HEK293T (cell line): ENCODE measurements at regions not wholly inside any gene's neighbourhood (a gene's known extent, or its start where the extent isn't known, plus 50 kb on each side); places are given as distances from the start of the nearest gene placed in this dataset.

ENCODE experiments used
- CTBP1 ChIP-seq: fragments of 450-650 bp; IDR thresholded peaks from 2 replicates; pipeline ENCODE4 v1.6.1; 2016; ENCODE audit warnings: borderline replicate concordance
- ELF4 ChIP-seq: fragments of 450-650 bp; IDR thresholded peaks from 2 replicates; pipeline ENCODE4 v1.6.1; 2017; ENCODE audit warnings: antibody characterized with exemption
- FOXK2 ChIP-seq: fragments of 450-650 bp; IDR thresholded peaks from 2 replicates; pipeline ENCODE4 v1.6.1; 2016; ENCODE audit warnings: mild to moderate bottlenecking
- SUZ12 ChIP-seq: fragments of 450-650 bp; IDR thresholded peaks from 2 replicates; pipeline ENCODE4 v1.6.1; 2016; ENCODE audit warnings: mild to moderate bottlenecking
- TARDBP ChIP-seq: fragments of 450-650 bp; IDR thresholded peaks from 2 replicates; pipeline ENCODE4 v1.6.1; 2016
- ZNF384 ChIP-seq: fragments of 450-650 bp; IDR thresholded peaks from 2 replicates; pipeline ENCODE4 v1.6.1; 2016

GRCh38 chr5:153084511-153084910, 406.0 kb upstream of the GRIA1 start:
- TF ChIP-seq CTBP1: no peak
- TF ChIP-seq ELF4: no peak
- no peak for TF ChIP-seq TARDBP
- TF ChIP-seq FOXK2: no peak
- no peak for TF ChIP-seq ZNF384
- no peak for TF ChIP-seq SUZ12
